Fibroblast of the aortic adventitia (primary cell): ENCODE measurements at regions not wholly inside any gene's neighbourhood (a gene's known extent, or its start where the extent isn't known, plus 50 kb on each side); places are given as distances from the start of the nearest gene placed in this dataset.

ENCODE experiments used
- DNase-seq: peaks from one replicate; pipeline ENCODE4 v3.0.0-alpha.2; 2010; ENCODE audit warnings: low read depth
- H3K4me3 ChIP-seq: 2 replicates; pipeline ENCODE4 v1.5.1; 2011; ENCODE audit warnings: low read depth, mild to moderate bottlenecking, control low read depth, low read length, moderate library complexity
- CTCF ChIP-seq: IDR thresholded peaks from 2 replicates; pipeline ENCODE4 v1.5.1; 2011; ENCODE audit warnings: mild to moderate bottlenecking, low read length, control low read depth, inconsistent platforms; ENCODE audit not compliant: insufficient read depth

- no peak for TF ChIP-seq CTCF
- H3K4me3 ChIP-seq: no peak overlapping the region
- no peak for DNase-seq
Measured at GRCh38 chr3:146757759-146758158, 152.6 kb upstream of the PLSCR5 start.

DNA sequence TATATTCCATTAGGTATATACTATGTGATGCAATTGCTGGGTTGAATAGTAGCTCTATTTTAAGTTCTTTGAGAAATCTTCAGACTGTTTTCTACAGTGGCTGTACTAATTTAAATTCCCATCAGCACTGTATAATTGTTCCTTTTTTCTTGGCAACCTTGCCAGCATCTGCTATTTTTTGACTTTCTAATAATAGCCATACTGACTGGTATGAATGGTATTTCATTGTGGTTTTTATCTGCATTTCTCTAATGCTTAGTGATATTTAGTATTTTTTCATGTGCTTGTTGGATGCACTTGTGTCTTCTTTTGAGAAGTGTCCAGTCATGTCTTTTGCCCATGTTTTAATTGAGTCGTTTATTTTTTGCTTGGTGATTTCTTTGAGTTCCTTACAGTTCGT, 145.1 kb upstream of the PLSCR5 start:
- no peak for TF ChIP-seq CTCF
- DNase-seq: peak; percentile 62
- H3K4me3 ChIP-seq: no peak overlapping the region

DNA sequence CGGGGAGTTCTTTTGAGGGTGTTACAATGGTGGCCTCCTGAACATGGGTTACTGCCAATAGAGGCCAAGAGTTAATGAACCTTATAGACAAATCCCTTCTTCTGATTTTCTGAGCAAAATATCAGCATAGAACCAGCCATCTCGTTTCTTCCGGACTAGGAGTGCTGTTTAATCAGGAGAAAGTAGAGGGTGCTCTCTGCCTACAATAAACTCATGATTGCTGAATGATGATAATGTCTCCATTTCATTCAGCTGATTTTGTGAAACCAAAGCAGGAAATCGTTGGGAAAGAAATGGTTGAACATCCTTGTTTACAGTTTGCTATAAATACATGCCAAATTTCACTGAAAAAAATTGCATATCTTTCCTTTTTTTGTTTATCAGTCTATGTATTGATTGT, 142.8 kb upstream of the PLSCR5 start:
- H3K4me3 ChIP-seq: no peak overlapping the region
- TF ChIP-seq CTCF: peak; percentile 61
- DNase-seq: peak; percentile 78

GRCh38 chr3:146747051-146747450, 141.9 kb upstream of the PLSCR5 start:
- no peak for DNase-seq
- no peak for TF ChIP-seq CTCF
- H3K4me3 ChIP-seq: no peak overlapping the region

DNA sequence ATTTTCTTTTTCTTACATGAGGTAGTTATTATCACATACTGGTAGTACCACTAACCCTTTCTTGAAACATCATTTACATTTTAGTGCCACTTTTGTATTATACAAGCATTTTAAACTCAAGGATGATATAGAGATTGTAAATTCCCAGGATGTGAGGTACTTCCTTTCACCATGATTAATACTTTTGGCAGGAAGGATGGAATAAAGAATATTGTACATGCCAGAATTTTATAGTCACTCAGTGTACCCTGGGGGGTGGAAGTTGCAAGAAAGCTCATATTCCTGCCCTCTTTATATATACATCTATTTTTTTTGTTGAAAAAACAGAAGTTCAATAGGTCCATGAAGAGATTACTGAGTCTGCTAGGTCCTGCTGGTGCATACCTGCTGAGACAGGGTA, 141.0 kb upstream of the PLSCR5 start:
- H3K4me3 ChIP-seq: no peak overlapping the region
- TF ChIP-seq CTCF: no peak
- DNase-seq: peak; percentile 62

DNA sequence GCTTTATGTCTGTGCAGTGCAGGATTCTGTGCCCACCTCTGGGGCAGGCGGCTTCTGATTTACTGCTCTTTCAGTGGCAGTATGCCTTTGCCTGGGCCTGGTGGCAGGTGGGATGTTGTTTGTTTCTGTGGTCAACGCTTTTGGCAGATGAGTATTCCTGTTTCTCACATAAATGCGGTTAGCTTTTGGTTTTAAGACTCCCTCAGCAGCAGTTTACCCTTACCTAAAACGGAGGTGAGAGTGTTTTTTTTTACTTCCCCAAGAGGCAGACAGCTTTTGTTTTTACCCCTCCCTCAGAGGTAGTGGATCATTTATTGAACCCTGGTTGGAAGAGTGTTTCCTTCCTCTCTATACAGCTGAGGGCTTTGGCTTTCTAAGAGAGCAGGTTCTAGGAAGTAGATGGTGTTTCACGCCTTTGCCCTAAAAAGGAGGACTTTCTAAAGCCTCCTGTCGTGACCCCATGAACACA, 134.1 kb upstream of the PLSCR5 start:
- TF ChIP-seq CTCF: no peak
- H3K4me3 ChIP-seq: no peak overlapping the region
- no peak for DNase-seq

- DNase-seq: no peak
- H3K4me3 ChIP-seq: no peak overlapping the region
- TF ChIP-seq CTCF: no peak
Measured at GRCh38 chr3:146732325-146732724, 127.2 kb upstream of the PLSCR5 start.
